GM21528 (cell line): ENCODE measurements at regions not wholly inside any gene's neighbourhood (a gene's known extent, or its start where the extent isn't known, plus 50 kb on each side); places are given as distances from the start of the nearest gene placed in this dataset.
"Not testable (repeated sequence)": the region's sequence is repeated elsewhere in the genome, so short reads cannot be mapped to it uniquely, and the experiment has no call there.

ENCODE experiments used
- ATAC-seq: cut with Tn5 transposase; IDR thresholded peaks from one replicate; pipeline ENCODE4 v1.9.1; 2021; ENCODE audit warnings: mild to moderate bottlenecking, moderate library complexity; ENCODE audit not compliant: unreplicated experiment, low FRiP score

- ATAC-seq: no peak
Observed at GRCh38 chr3:194938845-194939531, 253.3 kb downstream of the FAM43A start.

GRCh38 chr3:194939532-194939909, 253.8 kb downstream of the FAM43A start:
- ATAC-seq: no peak

GRCh38 chr3:194939949-194940770, 254.5 kb downstream of the FAM43A start:
- no peak for ATAC-seq

- no peak for ATAC-seq
Observed at GRCh38 chr3:194941360-194941955, 255.8 kb downstream of the FAM43A start.

GRCh38 chr3:194941956-194942511, 256.4 kb downstream of the FAM43A start:
- no peak for ATAC-seq

GRCh38 chr3:194944526-194944925, 258.8 kb downstream of the FAM43A start:
- ATAC-seq: no peak

GRCh38 chr3:194945508-194945907, 259.8 kb downstream of the FAM43A start:
- no peak for ATAC-seq

- no peak for ATAC-seq
Observed at GRCh38 chr3:194946091-194946490, 260.4 kb downstream of the FAM43A start.

GRCh38 chr3:194949592-194949991, 263.9 kb downstream of the FAM43A start:
- no peak for ATAC-seq

- no peak for ATAC-seq
Observed at GRCh38 chr3:194950906-194951628, 265.4 kb downstream of the FAM43A start.

GRCh38 chr3:194951629-194951920, 265.9 kb downstream of the FAM43A start:
- not testable (repeated sequence) for ATAC-seq

- ATAC-seq: no peak
Observed at GRCh38 chr3:194951931-194952582, 266.4 kb downstream of the FAM43A start.

- ATAC-seq: no peak
Observed at GRCh38 chr3:194952841-194953241, 267.2 kb downstream of the FAM43A start.

GRCh38 chr3:194953291-194953690, 267.6 kb downstream of the FAM43A start:
- ATAC-seq: no peak

GRCh38 chr3:194955546-194955945, 269.9 kb downstream of the FAM43A start:
- no peak for ATAC-seq

- ATAC-seq: no peak
Observed at GRCh38 chr3:194955979-194956696, 270.5 kb downstream of the FAM43A start.

- ATAC-seq: no peak
Observed at GRCh38 chr3:194956697-194957396, 271.2 kb downstream of the FAM43A start.

GRCh38 chr3:194957743-194958240, 272.1 kb downstream of the FAM43A start:
- ATAC-seq: no peak

- ATAC-seq: no peak
Observed at GRCh38 chr3:194959217-194959616, 273.5 kb downstream of the FAM43A start.
